Mammary epithelial cell (primary cell): ENCODE measurements at regions not wholly inside any gene's neighbourhood (a gene's known extent, or its start where the extent isn't known, plus 50 kb on each side); places are given as distances from the start of the nearest gene placed in this dataset.

Source experiments
- EZH2 ChIP-seq: IDR thresholded peaks from 2 replicates; pipeline ENCODE4 v1.6.1; 2012; ENCODE audit warnings: low read length, inconsistent platforms, borderline replicate concordance
- TF ChIP-seq, protein P1 (sequence below), 2 donors: IDR thresholded peaks in 1 of 2; conservative IDR thresholded peaks in 1 of 2; 2 replicates each; pipeline ENCODE4 v1.5.1; 2011 to 2012; ENCODE audit warnings: inconsistent platforms in 2 of 2, low read length in 2 of 2, mild to moderate bottlenecking in 2 of 2, control low read depth in 1 of 2, low read depth in 1 of 2; ENCODE audit not compliant: insufficient read depth in 1 of 2; ENCODE audit errors: extremely low read depth in 1 of 2

DNA sequence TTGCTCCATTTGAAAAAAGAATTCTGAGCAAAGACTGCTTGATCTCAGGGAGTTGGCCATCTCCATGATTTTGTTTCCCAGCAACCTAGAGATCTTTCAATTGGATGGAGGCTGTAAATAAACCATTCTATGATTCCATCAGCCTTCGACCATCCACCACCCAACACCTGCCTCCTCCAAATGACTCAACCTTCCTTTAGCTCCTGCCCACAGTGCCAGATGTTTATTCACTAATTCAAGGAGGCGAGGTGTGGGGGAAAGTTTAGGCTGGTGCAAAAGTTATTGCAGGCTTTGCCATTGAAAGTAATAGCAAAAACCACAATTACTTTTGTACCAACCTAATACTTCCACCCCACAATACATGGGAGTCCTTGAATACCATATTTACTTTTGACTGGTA is 327.5 kb downstream of the CAAP1 start:
- TF ChIP-seq, protein P1, sequence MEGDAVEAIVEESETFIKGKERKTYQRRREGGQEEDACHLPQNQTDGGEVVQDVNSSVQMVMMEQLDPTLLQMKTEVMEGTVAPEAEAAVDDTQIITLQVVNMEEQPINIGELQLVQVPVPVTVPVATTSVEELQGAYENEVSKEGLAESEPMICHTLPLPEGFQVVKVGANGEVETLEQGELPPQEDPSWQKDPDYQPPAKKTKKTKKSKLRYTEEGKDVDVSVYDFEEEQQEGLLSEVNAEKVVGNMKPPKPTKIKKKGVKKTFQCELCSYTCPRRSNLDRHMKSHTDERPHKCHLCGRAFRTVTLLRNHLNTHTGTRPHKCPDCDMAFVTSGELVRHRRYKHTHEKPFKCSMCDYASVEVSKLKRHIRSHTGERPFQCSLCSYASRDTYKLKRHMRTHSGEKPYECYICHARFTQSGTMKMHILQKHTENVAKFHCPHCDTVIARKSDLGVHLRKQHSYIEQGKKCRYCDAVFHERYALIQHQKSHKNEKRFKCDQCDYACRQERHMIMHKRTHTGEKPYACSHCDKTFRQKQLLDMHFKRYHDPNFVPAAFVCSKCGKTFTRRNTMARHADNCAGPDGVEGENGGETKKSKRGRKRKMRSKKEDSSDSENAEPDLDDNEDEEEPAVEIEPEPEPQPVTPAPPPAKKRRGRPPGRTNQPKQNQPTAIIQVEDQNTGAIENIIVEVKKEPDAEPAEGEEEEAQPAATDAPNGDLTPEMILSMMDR (conservative IDR thresholded peaks at IDR 0.05 in 1 of 2, IDR thresholded peaks at IDR 0.05 in 1 of 2; ENCODE audit: extremely low read depth in 1 of 2, insufficient read depth in 1 of 2, low read depth in 1 of 2, low read length in 2 of 2) = no peak
- no peak for TF ChIP-seq EZH2
